Left ventricle myocardium inferior (tissue), 1 donor: ENCODE measurements at regions not wholly inside any gene's neighbourhood (a gene's known extent, or its start where the extent isn't known, plus 50 kb on each side); places are given as distances from the start of the nearest gene placed in this dataset.
A peak's percentile ranks its signal among the peaks of the same experiment; 100 is the strongest.

Source experiments
- DNase-seq: peaks from one replicate; pipeline ENCODE4 v3.0.0-alpha.2; 2020
- H3K27ac ChIP-seq: fragments of 200-600 bp; replicated peaks from 2 replicates; pipeline ENCODE4 v1.8.0; 2021
- H3K27me3 ChIP-seq: fragments of 200-600 bp; 2 replicates; pipeline ENCODE4 v1.8.0; 2021; ENCODE audit warnings: low read depth
- H3K36me3 ChIP-seq: fragments of 200-600 bp; 2 replicates; pipeline ENCODE4 v1.8.0; 2021
- H3K4me1 ChIP-seq: fragments of 200-600 bp; 2 replicates; pipeline ENCODE4 v1.8.0; 2021
- H3K4me3 ChIP-seq: fragments of 200-600 bp; 2 replicates; pipeline ENCODE4 v1.8.0; 2021; ENCODE audit warnings: mild to moderate bottlenecking, moderate library complexity
- H3K9me3 ChIP-seq: fragments of 200-600 bp; replicated peaks from 2 replicates; pipeline ENCODE4 v1.8.0; 2021
- intact Hi-C: fragments of 100-400 bp; cut with micrococcal nuclease; formaldehyde crosslinking; loops from one replicate; pipeline ENCODE4 v1.11.0; 2022
- TF ChIP-seq, protein P1 (sequence below): fragments of 200-600 bp; IDR thresholded peaks from 2 replicates; pipeline ENCODE4 v1.8.0; 2021; ENCODE audit warnings: antibody characterized with exemption, mild to moderate bottlenecking, borderline replicate concordance
- donor health status: DM: no; HTN: yes; CAD: no; lungs with severe emphysema.

DNA sequence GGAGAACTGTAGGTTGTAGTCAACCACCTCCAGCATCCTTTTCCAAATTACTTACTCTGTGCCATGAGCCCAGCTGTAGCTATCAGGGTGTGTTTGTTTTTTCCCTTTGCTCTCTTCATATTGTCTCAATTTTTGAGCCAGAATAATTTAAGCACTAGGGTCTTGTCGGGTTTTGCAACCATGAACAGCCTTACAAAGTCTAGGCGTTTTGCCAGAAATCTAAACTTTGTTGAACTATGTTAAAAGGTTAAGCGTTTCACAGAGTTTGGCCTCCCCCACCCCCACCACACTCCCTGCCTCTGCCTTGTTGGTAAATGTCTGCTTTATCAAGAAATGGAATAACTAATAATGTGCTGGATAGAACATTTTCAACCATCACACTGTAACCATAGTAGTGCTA, 190.6 kb upstream of the TTC29 start:
- no peak overlapping the region for H3K4me3 ChIP-seq
- intact Hi-C loops, result no loop called here
- DNase-seq, result peak; percentile 37
- H3K27me3 ChIP-seq, result no peaks in the 10 kb centered on the region
- H3K4me1 ChIP-seq, result no peaks in the 10 kb centered on the region
- H3K36me3 ChIP-seq, result no peaks in the 10 kb centered on the region
- peak overlapping the region; percentile 74 for H3K27ac ChIP-seq
- H3K9me3 ChIP-seq, result no peaks in the 10 kb centered on the region
- TF ChIP-seq, protein P1, sequence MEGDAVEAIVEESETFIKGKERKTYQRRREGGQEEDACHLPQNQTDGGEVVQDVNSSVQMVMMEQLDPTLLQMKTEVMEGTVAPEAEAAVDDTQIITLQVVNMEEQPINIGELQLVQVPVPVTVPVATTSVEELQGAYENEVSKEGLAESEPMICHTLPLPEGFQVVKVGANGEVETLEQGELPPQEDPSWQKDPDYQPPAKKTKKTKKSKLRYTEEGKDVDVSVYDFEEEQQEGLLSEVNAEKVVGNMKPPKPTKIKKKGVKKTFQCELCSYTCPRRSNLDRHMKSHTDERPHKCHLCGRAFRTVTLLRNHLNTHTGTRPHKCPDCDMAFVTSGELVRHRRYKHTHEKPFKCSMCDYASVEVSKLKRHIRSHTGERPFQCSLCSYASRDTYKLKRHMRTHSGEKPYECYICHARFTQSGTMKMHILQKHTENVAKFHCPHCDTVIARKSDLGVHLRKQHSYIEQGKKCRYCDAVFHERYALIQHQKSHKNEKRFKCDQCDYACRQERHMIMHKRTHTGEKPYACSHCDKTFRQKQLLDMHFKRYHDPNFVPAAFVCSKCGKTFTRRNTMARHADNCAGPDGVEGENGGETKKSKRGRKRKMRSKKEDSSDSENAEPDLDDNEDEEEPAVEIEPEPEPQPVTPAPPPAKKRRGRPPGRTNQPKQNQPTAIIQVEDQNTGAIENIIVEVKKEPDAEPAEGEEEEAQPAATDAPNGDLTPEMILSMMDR, result no peak

DNA sequence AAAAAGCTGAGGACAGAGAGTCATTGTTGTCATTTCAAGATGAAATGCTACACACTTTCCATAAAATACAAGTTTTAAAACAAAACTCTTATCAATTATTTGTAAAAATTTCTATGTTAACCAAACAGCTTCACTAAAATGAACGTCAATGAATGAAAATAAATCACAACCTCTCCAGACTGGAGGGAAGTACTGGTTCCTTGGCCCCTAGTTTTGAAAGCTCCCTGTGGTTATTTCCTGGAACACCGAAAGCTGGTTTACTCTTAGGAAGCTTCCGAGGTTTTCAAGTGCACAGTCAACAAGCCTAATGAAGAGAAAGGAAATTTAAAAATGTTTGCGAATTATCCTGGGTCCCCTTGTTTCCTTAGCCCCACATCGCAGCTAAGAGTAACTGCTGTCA, 191.1 kb upstream of the TTC29 start:
- no peaks in the 10 kb centered on the region for H3K27me3 ChIP-seq
- intact Hi-C loops, result no loop called here
- no peaks in the 10 kb centered on the region for H3K36me3 ChIP-seq
- no peak overlapping the region for H3K4me3 ChIP-seq
- TF ChIP-seq, protein P1, result no peak
- no peaks in the 10 kb centered on the region for H3K4me1 ChIP-seq
- H3K9me3 ChIP-seq, result no peaks in the 10 kb centered on the region
- no peak for DNase-seq
- peak overlapping the region; percentile 74 for H3K27ac ChIP-seq

DNA sequence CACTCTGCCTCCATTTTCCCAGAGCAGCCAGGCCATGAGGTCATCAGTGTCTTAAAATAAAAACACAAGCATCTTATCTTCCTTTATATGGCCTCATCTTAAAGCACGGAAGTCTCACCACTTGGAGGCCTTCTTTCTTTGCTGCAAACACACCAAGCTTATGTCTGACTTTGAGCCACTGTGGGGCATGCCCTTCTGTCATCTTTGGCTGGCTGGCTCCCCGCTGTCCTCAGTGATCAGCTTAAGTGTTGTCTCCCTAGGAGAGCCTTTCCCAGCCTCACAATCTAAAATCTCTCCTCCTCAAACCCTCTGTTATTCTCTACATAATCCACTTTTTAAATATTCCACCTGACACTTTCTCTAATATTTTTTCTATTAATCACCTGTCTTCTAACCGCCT, 191.6 kb upstream of the TTC29 start:
- intact Hi-C loops, result no loop called here
- peak overlapping the region; percentile 74 for H3K27ac ChIP-seq

DNA sequence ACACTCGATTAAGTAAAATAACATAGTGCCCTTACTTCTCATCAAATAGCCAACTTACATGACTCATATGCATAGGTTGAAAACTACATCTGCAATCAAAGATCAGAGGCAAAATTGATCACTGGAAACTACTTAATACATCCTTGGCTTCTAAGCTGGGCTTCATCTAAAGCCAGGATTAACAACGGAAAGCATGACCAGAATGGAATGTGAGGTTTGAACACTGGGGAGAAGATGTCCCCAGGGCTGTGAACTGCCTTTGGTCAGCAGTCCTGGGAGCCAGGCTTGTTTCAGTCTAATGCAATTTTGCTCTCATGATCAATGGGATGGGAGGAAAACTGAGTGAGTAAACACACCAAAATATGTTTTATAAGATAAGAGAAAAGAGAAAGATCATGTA, 192.5 kb upstream of the TTC29 start:
- H3K4me1 ChIP-seq, result no peaks in the 10 kb centered on the region
- intact Hi-C loops, result no loop called here
- no peaks in the 10 kb centered on the region for H3K9me3 ChIP-seq
- DNase-seq, result no peak
- TF ChIP-seq, protein P1, result no peak
- no peaks in the 10 kb centered on the region for H3K27me3 ChIP-seq
- H3K27ac ChIP-seq, result peak overlapping the region; percentile 74
- H3K36me3 ChIP-seq, result no peaks in the 10 kb centered on the region
- H3K4me3 ChIP-seq, result no peak overlapping the region

More for the DNA sequence above, 191.6 kb upstream of the TTC29 start:
- DNase-seq, result no peak
- H3K27me3 ChIP-seq, result no peaks in the 10 kb centered on the region
- no peaks in the 10 kb centered on the region for H3K4me1 ChIP-seq
- no peaks in the 10 kb centered on the region for H3K36me3 ChIP-seq
- no peak overlapping the region for H3K4me3 ChIP-seq
- H3K9me3 ChIP-seq, result no peaks in the 10 kb centered on the region
- TF ChIP-seq, protein P1, result no peak

DNA sequence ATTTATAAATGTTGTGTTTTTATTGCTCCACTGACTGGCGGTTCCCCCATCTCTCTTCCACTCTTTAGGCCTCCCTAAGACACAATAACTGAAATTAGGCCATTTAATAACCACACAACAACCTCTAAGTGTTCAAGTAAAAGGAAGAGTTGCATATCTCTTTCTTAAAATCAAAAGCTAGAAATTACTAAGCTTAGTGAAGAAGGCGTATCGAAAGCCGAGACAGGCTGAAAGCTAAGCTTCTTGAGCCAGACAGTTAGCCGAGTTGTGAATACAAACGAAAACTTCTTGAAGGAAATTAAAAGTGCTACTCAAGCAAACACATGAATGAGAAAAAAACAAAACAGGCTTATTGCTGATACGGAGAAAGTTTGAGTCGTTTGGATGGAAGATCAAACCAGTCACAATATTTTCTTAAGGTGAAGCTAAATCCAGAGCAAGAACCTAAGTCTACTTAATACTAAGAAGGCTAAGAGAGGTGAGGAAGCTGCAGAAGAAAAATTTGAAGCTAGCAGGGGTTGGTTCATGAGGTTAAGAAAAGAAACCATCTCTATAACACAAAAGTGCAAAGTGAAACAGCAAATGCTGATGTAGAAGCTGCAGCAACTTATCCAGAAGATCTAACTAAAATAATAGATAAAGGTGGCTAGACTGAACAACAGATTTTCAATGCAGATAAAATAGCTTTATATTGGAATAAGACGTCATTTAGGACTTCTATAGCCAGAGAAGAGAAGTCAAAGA, 194.0 kb upstream of the TTC29 start:
- TF ChIP-seq, protein P1, result no peak
- no peak for DNase-seq
- H3K9me3 ChIP-seq, result no peaks in the 10 kb centered on the region
- H3K4me1 ChIP-seq, result no peaks in the 10 kb centered on the region
- no peak overlapping the region for H3K27ac ChIP-seq
- intact Hi-C loops, result no loop called here
- no peak overlapping the region for H3K4me3 ChIP-seq
- H3K27me3 ChIP-seq, result no peaks in the 10 kb centered on the region
- H3K36me3 ChIP-seq, result no peaks in the 10 kb centered on the region
